ENCODE measurements at regions not wholly inside any gene's neighbourhood (a gene's known extent, or its start where the extent isn't known, plus 50 kb on each side); places are given as distances from the start of the nearest gene placed in this dataset.

DNA sequence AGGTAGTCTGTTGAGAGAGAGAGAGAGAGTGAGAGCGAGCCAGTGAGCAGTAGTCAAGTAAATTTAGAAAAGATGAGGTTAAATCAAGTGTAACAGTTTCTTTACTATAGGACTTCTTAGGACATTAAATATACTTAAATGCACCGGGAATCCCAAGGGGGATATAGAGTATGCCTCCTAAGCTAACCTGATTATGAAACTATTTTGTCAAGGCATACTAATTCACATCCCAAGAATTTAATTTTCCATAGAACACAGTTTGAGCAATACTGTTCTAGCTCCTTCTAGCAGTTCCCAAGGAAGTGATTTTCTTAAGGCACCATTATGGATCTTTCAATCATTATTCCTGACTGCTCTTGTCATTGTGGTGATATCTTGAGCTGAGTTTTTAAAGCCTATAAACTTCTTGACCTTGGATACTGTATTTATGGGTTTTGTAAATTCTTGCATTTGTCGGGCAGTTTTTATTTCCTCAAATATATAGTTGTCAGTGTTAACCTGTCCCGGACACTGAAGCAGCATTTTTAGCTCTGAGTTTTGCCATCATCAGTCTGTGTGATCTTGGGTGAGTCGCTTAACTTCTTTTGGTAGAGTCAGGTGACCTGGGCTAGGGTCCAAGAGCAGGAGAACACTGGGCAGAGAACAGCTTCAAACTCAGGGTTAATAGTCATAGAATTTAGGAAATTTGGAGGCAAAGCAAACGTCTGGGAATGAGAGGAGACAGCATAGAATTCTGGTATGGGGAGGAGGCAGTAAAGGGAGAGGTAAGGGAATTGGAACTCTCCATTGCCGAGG, 196.5 kb upstream of the FRMD6 start (continued):
- TF ChIP-seq HDAC2 (IDR thresholded peaks at IDR 0.05; ENCODE audit: borderline replicate concordance in 1 of 2, low read depth in 2 of 2, low read length in 2 of 2) (no peak), SAP30 (IDR thresholded peaks at IDR 0.05; ENCODE audit: insufficient read depth, insufficient replicate concordance, low read length) (no peak), CREB1 (IDR thresholded peaks at IDR 0.05) (no peak), BCL11A (IDR thresholded peaks at IDR 0.05; ENCODE audit: low read depth in 2 of 2, low read length in 2 of 2) (no peak)

Measured in H1 (cell line).